Stimulated activated CD4-positive, alpha-beta T cell treated with anti-CD3 and anti-CD28 coated beads, Interleukin-4, amount 100 ng/mL, for 48 hours (primary cell): ENCODE measurements at regions not wholly inside any gene's neighbourhood (a gene's known extent, or its start where the extent isn't known, plus 50 kb on each side); places are given as distances from the start of the nearest gene placed in this dataset.
"Not testable (repeated sequence)": the region's sequence is repeated elsewhere in the genome, so short reads cannot be mapped to it uniquely, and the experiment has no call there.

Experiments used
- DNase-seq, 2 donors: peaks; one replicate each; pipeline ENCODE4 v3.0.0-alpha.2; 2020; ENCODE audit warnings: low read depth in 2 of 2

GRCh38 chr9:103399535-103399934, 404.4 kb downstream of the CYLC2 start:
- DNase-seq = no peak

DNA sequence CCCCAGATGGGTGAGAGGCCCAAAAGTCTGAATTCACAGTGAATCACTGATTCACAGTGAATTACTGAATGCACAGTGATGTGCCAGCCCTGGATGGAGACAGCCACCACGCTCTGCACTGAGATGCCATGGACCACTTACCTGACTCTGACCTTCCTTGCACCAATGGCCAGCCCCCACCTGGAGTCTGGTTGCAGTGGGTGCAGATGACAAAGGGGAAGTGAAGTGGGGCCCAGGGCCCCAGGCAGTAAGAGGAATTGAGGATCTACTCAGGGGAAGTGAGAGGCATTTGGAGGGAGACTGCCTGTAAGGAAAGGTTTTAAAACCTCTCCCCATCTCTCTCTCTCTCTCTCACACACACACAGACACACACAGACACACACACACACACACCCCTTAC, 412.1 kb downstream of the CYLC2 start:
- no peak for DNase-seq

- no peak for DNase-seq
Observed at GRCh38 chr9:103410059-103410458, 414.9 kb downstream of the CYLC2 start.

- DNase-seq = no peak
Observed at GRCh38 chr9:103427696-103428095, 432.6 kb downstream of the CYLC2 start.

DNA sequence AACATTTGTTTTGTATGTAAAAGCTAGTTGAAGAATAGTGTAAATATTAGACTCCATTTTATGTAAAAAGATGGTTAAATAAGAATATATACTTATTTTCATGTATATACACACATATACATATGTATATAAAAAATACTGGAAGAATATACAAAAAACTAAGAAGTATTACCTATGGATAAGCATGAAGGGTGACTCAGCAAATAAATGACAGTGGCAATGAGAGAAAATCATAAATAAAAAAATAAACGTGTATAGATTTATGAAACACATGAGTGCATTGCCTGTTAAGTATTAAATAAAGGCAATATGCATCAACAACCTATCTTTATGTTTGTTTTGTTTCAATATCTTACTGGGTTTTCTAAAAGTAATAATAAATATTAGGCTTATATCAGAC, 435.3 kb downstream of the CYLC2 start:
- no peak for DNase-seq

GRCh38 chr9:103431809-103432208, 436.7 kb downstream of the CYLC2 start:
- no peak for DNase-seq

- DNase-seq = no peak
Observed at GRCh38 chr9:103444176-103444575, 449.0 kb downstream of the CYLC2 start.

DNA sequence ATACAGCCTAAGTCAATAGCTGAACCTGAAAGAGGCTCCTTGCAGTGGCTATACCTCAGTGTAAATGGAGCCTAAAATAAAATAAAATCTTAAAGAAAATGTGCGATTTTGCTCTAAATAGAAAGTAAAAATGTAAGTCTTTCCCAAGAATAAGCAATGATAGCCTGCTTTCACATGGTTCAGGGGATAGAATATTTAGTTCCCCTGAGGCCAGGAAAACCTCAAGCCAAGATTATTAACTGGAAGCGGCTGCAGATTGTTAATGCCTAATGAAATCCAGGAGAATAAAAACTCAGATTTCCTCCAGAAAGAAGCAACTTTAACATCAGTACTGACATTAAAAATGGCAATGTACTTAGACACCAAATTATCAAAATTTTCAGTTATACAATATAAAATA, 463.7 kb downstream of the CYLC2 start:
- DNase-seq = no peak

DNA sequence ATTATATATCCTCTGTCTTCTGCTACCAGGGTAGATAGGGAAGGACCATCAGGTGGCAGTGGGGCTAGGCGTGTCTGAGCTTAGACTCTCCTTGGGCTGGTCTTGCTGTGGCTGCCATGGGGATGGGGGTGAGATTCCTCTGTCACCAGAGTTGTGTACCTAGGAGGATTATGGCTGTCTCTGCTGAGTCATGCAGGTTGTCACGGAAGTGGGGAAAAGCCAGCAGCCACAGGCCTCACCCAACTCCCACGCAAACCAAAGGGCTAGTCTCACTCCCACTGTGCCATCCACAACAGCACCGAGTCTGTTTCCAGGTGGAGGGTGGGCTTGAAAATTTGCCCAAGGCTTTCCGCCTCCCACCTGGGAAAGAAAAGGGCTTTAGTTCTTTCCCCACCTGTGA, 476.1 kb downstream of the CYLC2 start:
- no peak for DNase-seq

DNA sequence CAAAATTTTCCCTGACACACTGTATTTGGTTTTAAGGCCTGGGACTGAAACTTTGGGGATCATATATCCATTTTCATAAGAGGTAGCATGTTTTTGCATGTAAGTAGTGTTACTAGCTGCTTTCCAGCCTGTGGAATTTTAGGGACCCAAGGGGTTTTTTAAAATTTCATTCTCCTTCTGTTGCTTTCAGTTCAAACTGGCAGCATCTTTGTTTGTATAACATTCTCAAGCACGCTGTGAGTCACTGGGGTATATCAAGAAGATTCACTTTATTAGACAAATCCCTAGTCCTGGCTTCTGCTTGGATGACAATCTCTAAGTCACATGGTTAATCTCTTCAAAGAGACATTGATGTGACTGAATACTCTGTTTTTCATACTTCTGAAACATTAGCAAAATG, 479.0 kb downstream of the CYLC2 start:
- DNase-seq = no peak

DNA sequence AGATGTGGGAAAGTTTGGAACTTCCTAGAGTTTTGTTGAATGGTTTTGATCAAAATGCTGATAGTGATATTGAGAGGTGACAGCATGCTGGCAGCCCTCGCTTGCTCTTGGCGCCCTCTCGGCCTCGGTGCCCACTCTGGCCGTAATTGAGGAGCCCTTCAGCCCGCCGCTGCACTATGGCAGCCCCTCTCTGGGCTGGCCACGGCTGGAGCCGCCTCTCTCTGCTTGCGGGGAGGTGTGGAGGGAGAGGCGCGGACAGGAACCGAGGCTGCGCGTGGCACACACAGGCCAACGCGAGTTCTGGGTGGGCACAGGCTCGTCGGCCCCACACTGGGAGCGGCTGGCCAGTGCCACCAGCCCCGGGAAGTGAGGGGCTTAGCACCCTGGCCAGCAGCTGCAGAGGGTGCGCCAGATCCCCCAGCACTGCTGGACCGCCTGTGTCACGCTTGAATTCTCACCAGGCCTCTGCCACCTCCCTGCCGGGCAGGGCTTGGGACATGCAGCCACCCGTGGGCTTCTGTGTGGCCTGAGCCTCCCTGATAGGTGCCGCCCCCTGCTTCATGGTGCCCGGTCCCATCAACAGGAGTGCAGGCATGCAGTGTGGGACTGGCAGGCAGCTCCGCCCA, 488.5 kb downstream of the CYLC2 start:
- DNase-seq = no peak

GRCh38 chr9:103485138-103485537, 490.0 kb downstream of the CYLC2 start:
- no peak for DNase-seq

DNA sequence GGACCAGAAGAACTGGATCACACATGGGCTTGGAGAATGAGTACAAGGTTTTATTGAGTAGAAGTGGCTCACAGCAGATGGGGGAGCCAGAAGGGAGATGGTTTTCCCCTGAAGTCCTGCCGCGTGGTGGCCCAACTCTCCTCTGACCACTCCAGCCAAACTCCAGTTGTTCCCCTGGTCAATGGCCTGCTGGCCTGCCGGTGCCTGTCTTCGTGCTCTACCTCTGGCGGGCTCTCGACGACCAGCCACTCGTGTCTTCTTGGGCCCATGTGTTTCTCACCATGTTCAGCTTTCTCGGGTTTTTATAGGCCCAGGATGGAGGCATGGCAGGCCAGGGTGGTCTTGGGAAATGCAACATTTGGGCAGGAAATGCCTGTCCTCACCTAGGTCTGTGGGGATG, 519.6 kb downstream of the CYLC2 start:
- no peak for DNase-seq

DNA sequence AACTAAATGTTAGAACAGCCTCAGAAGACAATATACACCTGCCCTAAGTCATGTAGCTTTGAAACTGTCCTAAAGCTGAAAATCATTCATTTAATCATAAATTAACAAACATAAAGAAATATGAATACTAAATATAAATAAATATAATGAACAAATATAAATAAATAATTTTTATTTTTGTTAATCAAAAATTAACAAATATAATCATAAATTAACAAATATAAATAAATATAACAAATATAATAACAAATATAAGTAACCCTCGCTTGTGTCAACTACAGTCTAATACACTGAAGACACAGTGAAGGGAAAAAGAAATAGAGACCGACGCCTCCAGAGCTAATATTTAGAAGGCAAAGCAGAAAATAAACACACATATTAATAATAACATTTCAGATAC, 527.3 kb downstream of the CYLC2 start:
- DNase-seq = no peak

- DNase-seq = no peak
Observed at GRCh38 chr9:103530934-103531333, 535.8 kb downstream of the CYLC2 start.

DNA sequence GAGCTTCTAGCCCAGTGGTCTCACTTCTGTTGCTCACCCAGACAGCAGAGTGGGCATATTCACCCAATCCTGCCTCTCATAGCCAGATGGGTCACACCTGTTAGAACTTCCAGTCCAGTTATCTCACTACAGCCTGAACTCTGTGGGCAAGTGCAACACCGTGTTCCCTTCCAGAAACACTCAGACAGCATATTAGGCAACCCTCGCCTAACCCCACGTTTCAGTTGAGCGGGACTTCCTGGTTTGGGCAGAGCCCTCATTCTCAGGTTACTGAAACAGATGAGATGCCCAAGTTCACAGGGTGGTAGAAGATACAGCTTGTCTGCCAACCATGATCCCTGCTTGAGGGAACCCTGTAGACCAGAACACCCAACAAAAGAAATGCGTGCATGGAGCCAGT, 538.2 kb downstream of the CYLC2 start:
- DNase-seq = no peak

- DNase-seq = no peak
Observed at GRCh38 chr9:103537426-103537825, 542.3 kb downstream of the CYLC2 start.

- DNase-seq = no peak
Observed at GRCh38 chr9:103545260-103545659, 548.8 kb upstream of the SMC2 start.

GRCh38 chr9:103552712-103553111, 541.4 kb upstream of the SMC2 start:
- DNase-seq = no peak

DNA sequence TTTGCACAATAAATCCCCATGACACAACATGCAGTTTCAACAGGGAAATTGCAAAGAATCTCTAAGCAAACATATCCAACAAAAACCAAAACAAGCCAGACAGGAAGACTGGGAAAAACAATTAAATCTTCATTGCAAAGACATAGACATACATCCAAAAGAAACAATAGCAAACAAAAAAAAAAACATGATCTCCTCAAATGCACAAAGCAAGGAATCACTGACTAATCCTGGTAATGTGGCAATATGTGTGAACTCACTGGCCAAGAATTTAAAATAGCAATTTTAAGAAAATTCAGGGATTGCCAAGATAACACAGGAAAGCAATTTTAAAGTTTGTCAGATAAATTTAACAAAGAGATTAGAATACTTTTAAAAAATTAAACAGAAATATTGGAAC, 520.1 kb upstream of the SMC2 start:
- no peak for DNase-seq

GRCh38 chr9:103586721-103587120, 507.4 kb upstream of the SMC2 start:
- DNase-seq = no peak

GRCh38 chr9:103601287-103601686, 492.8 kb upstream of the SMC2 start:
- no peak for DNase-seq

- DNase-seq = not testable (repeated sequence)
Observed at GRCh38 chr9:103611950-103612349, 482.2 kb upstream of the SMC2 start.

GRCh38 chr9:103615994-103616393, 478.1 kb upstream of the SMC2 start:
- no peak for DNase-seq
